ENCODE measurements at regions not wholly inside any gene's neighbourhood (a gene's known extent, or its start where the extent isn't known, plus 50 kb on each side); places are given as distances from the start of the nearest gene placed in this dataset.

DNA sequence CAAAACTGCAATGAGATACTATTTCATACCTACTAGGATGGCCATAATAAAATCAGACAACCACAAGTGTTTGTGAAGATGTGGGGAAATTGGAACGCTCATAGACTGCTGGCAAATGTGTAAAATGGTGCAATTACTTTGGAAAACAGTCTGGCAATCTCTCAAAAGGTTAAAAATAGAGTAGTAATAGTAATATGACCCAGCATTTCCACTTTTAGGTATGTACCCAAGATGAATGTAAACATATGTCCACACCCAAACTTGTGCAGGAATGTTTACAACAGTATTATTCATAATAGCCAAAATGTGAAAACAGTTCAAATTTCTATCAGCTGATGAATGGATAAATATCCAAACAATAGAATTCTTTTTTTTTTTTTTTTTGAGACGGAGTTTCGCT lies 731.6 kb upstream of the ANKRD30A start:
- DNase-seq (no peak), ATAC-seq (no peak)
- Histone ChIP-seq H3K9me3 (no peaks in the 10 kb centered on the region), H3K27ac (no peak overlapping the region), H3K4me3 (no peak overlapping the region), H3K27me3 (no peaks in the 10 kb centered on the region), H3K36me3 (replicated peaks in 1 of 2; ENCODE audit: insufficient read depth in 1 of 2, low read depth in 2 of 2) (no peaks in the 10 kb centered on the region), H3K4me1 (no peaks in the 10 kb centered on the region)
- TF ChIP-seq, protein P1, sequence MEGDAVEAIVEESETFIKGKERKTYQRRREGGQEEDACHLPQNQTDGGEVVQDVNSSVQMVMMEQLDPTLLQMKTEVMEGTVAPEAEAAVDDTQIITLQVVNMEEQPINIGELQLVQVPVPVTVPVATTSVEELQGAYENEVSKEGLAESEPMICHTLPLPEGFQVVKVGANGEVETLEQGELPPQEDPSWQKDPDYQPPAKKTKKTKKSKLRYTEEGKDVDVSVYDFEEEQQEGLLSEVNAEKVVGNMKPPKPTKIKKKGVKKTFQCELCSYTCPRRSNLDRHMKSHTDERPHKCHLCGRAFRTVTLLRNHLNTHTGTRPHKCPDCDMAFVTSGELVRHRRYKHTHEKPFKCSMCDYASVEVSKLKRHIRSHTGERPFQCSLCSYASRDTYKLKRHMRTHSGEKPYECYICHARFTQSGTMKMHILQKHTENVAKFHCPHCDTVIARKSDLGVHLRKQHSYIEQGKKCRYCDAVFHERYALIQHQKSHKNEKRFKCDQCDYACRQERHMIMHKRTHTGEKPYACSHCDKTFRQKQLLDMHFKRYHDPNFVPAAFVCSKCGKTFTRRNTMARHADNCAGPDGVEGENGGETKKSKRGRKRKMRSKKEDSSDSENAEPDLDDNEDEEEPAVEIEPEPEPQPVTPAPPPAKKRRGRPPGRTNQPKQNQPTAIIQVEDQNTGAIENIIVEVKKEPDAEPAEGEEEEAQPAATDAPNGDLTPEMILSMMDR (IDR thresholded peaks at IDR 0.05) = no peak
- TF ChIP-seq POLR2A (IDR thresholded peaks at IDR 0.05) = no peak
- intact Hi-C loops (cut with DNase I) = no loop called here
- 77 to 81% methylated on average over 3 of the region's 3 CpGs for WGBS, 2 donors

DNA sequence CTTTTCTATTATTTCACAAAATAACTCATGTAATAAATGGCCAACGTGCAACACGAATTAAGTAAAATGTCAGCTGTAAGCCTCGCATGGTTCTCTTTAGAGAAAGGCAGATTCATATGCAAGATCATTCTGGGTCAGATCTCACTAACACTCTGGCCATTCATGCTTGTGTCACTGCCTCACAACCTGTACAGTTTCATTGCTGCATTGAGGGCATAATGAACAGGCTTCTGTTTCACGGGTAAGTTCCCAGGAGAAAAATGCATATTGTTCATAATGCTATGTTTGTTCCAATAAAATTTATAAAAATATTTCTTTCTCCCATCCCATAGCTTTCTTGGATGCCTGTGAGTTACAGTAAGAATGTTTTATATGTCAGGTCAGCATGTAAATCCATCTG lies 734.0 kb upstream of the ANKRD30A start:
- H3K4me1 ChIP-seq = no peaks in the 10 kb centered on the region
- H3K9me3 ChIP-seq = no peaks in the 10 kb centered on the region
- WGBS, 2 donors = 59 to 60% methylated on average over 4 of the region's 4 CpGs
- H3K36me3 ChIP-seq (replicated peaks in 1 of 2; ENCODE audit: insufficient read depth in 1 of 2, low read depth in 2 of 2) = no peaks in the 10 kb centered on the region
- TF ChIP-seq, protein P1 (IDR thresholded peaks at IDR 0.05) = no peak
- DNase-seq (no peak), ATAC-seq (no peak)
- no peaks in the 10 kb centered on the region for H3K27me3 ChIP-seq
- intact Hi-C loops (cut with DNase I) = no loop called here
- H3K4me3 ChIP-seq = no peak overlapping the region
- no peak overlapping the region for H3K27ac ChIP-seq

DNA sequence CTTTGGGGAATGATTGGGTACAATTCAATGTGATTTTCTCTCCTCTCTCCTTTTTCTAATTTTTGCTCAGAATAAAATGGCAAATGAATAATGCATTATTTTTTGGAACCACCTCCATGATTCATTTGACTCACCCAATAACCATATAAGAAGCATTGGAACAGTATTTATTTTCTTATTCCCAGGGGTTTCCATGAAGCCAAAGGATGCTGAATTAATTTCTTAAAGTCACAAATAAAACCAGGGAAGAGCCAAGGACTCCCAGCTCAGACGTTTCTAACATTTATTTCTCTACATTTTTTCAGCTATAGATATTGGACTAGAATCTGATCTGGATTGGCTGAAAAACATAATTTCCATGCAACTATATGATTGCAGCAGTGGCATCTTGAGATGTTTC lies 735.2 kb upstream of the ANKRD30A start:
- no peaks in the 10 kb centered on the region for H3K4me1 ChIP-seq
- ATAC-seq (no peak), DNase-seq (no peak)
- no peaks in the 10 kb centered on the region for H3K36me3 ChIP-seq (replicated peaks in 1 of 2; ENCODE audit: insufficient read depth in 1 of 2, low read depth in 2 of 2)
- TF ChIP-seq POLR2A (IDR thresholded peaks at IDR 0.05) = no peak
- TF ChIP-seq, protein P1 (IDR thresholded peaks at IDR 0.05) = no peak
- H3K27me3 ChIP-seq = no peaks in the 10 kb centered on the region
- 37 to 42% methylated on average over 1 of the region's 1 CpG for WGBS, 2 donors
- intact Hi-C loops (cut with DNase I) = no loop called here
- H3K27ac ChIP-seq = no peak overlapping the region
- H3K9me3 ChIP-seq = no peaks in the 10 kb centered on the region
- H3K4me3 ChIP-seq = no peak overlapping the region

DNA sequence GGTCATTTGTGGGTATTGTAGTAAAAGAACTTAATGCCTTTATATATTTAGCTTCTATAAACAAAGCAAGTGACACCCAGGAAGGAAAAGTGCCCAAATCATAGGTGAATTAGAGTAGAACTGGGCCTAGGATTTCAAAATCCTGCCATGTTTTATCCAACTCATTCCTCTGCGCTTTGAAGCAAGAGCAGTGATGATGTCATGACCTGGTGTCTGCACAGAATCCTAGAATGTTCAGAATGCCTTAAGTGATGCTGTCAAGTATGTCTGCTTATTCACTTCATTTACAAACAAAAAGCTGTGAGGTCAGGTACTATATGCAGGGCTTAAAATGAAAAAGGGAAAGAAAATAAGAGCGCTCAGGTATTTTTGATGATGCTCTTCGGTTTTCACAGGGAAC lies 737.2 kb upstream of the ANKRD30A start:
- H3K27ac ChIP-seq = no peak overlapping the region
- no peaks in the 10 kb centered on the region for H3K4me1 ChIP-seq
- 73 to 82% methylated on average over 3 of the region's 3 CpGs for WGBS, 2 donors
- no peak overlapping the region for H3K4me3 ChIP-seq
- H3K36me3 ChIP-seq (replicated peaks in 1 of 2; ENCODE audit: insufficient read depth in 1 of 2, low read depth in 2 of 2) = no peaks in the 10 kb centered on the region
- TF ChIP-seq POLR2A (IDR thresholded peaks at IDR 0.05) = no peak
- TF ChIP-seq, protein P1 (IDR thresholded peaks at IDR 0.05) = no peak
- H3K27me3 ChIP-seq = no peaks in the 10 kb centered on the region
- DNase-seq (no peak), ATAC-seq (no peak)
- H3K9me3 ChIP-seq = no peaks in the 10 kb centered on the region
- intact Hi-C loops (cut with DNase I) = no loop called here

DNA sequence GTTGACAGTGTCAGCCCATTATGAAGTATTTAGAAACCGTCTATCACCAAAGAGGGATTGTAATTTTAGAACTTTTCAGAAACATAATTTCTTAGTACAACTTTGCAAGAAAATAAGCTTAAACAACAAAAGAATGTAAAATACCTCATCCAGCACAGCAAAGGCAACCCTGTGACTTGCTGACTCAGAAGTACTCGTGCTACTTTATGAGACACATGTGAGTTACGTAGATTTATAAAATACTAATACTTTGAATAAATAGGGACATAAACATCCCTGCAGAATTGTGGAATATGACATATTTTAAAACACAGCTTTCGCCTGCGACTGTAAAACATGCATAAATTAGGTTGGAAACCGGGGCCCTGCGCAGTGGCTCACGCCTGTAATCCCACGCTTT lies 739.7 kb upstream of the ANKRD30A start:
- ATAC-seq = no peak

More for the DNA sequence above, 739.7 kb upstream of the ANKRD30A start:
- WGBS, 2 donors = 75 to 83% methylated on average over 9 of the region's 9 CpGs
- no peaks in the 10 kb centered on the region for H3K9me3 ChIP-seq
- TF ChIP-seq POLR2A (IDR thresholded peaks at IDR 0.05) = no peak
- TF ChIP-seq, protein P1 (IDR thresholded peaks at IDR 0.05) = no peak
- H3K27me3 ChIP-seq = no peaks in the 10 kb centered on the region
- H3K27ac ChIP-seq = no peak overlapping the region
- H3K4me3 ChIP-seq = no peak overlapping the region
- intact Hi-C loops (cut with DNase I) = no loop called here
- no peak for DNase-seq
- no peaks in the 10 kb centered on the region for H3K36me3 ChIP-seq (replicated peaks in 1 of 2; ENCODE audit: insufficient read depth in 1 of 2, low read depth in 2 of 2)
- no peaks in the 10 kb centered on the region for H3K4me1 ChIP-seq
